PC-3 (cell line): ENCODE measurements at regions not wholly inside any gene's neighbourhood (a gene's known extent, or its start where the extent isn't known, plus 50 kb on each side); places are given as distances from the start of the nearest gene placed in this dataset.
A peak's percentile ranks its signal among the peaks of the same experiment; 100 is the strongest.

ENCODE experiments used
- ATAC-seq: fragments of 200-7000 bp; cut with Tn5 transposase; 2 replicates; pipeline ENCODE4 v1.9.1; 2020; ENCODE audit warnings: mild to moderate bottlenecking, moderate library complexity
- BruUV-seq: library from RNA; stranded (reverse); fragments of 400-500 nt; replicated peaks from 2 replicates; lab custom pipeline; 2021; lab: Mats Ljungman, UMichigan
- CTCF ChIA-PET: fragments of 300-600 bp; sonication (Branson Sonifier 250); formaldehyde crosslinking; loops from one replicate; lab custom pipeline; 2022; ENCODE audit warnings: antibody characterized with exemption; lab: Charles Lee
- POLR2A ChIA-PET: fragments of 300-600 bp; sonication (Branson Sonifier 250); formaldehyde crosslinking; loops from one replicate; lab custom pipeline; 2022; ENCODE audit warnings: antibody characterized with exemption; ENCODE audit not compliant: unreplicated experiment; lab: Charles Lee
- DNase-seq: peaks from one replicate; pipeline ENCODE4 v3.0.0-alpha.2; 2015
- H2AFZ ChIP-seq: fragments of 300-600 bp; sonication (generic); 2 replicates; pipeline ENCODE4 v1.6.0; 2016; ENCODE audit warnings: antibody characterized with exemption, low read length
- H3F3A ChIP-seq: fragments of 300-600 bp; sonication (generic); one replicate; pipeline ENCODE4 v1.6.0; 2017; ENCODE audit warnings: antibody characterized with exemption, low read length, control low read depth, mild to moderate bottlenecking; ENCODE audit not compliant: unreplicated experiment
- H3K27ac ChIP-seq: fragments of 300-600 bp; sonication (generic); 2 replicates; pipeline ENCODE4 v1.5.1; 2016; ENCODE audit warnings: mild to moderate bottlenecking, low read length
- H3K27me3 ChIP-seq: fragments of 300-600 bp; sonication (generic); 2 replicates; pipeline ENCODE4 v1.6.1; 2016; ENCODE audit warnings: low read length, mixed read lengths
- H3K36me3 ChIP-seq: fragments of 300-600 bp; sonication (generic); 2 replicates; pipeline ENCODE4 v1.6.1; 2016; ENCODE audit warnings: low read depth, mixed run types, low read length, mixed read lengths
- H3K4me1 ChIP-seq: fragments of 300-600 bp; sonication (generic); 2 replicates; pipeline ENCODE4 v1.5.1; 2016; ENCODE audit warnings: low read length; ENCODE audit not compliant: insufficient read depth
- H3K4me2 ChIP-seq: fragments of 300-600 bp; sonication (generic); 2 replicates; pipeline ENCODE4 v1.6.0; 2016; ENCODE audit warnings: low read length
- H3K4me3 ChIP-seq: fragments of 300-600 bp; sonication (generic); 2 replicates; pipeline ENCODE4 v1.5.1; 2016; ENCODE audit warnings: mild to moderate bottlenecking, low read length, mixed read lengths
- H3K79me2 ChIP-seq: fragments of 300-600 bp; sonication (generic); 2 replicates; pipeline ENCODE4 v1.6.1; 2017; ENCODE audit warnings: low read length, mixed read lengths
- H3K9ac ChIP-seq: fragments of 300-600 bp; sonication (generic); 2 replicates; pipeline ENCODE4 v1.6.0; 2016; ENCODE audit warnings: mild to moderate bottlenecking, low read length
- H3K9me2 ChIP-seq: fragments of 300-600 bp; sonication (generic); replicated peaks from 2 replicates; pipeline ENCODE4 v1.6.1; 2016; ENCODE audit warnings: mixed run types, low read length, mixed read lengths
- H3K9me3 ChIP-seq: fragments of 300-600 bp; sonication (generic); 2 replicates; pipeline ENCODE4 v1.6.1; 2016; ENCODE audit warnings: low read length, mixed read lengths
- H4K20me1 ChIP-seq: fragments of 300-600 bp; sonication (generic); 2 replicates; pipeline ENCODE4 v1.6.1; 2016; ENCODE audit warnings: low read length, mixed read lengths
- CTCF ChIP-seq: fragments of 300-600 bp; sonication (generic); conservative IDR thresholded peaks from 2 replicates; pipeline ENCODE4 v1.5.1; 2017; ENCODE audit warnings: antibody characterized with exemption, low read depth, mild to moderate bottlenecking, low read length
- EZH2 ChIP-seq: fragments of 300-600 bp; sonication (generic); IDR thresholded peaks from one replicate; pipeline ENCODE4 v1.6.1; 2017; ENCODE audit warnings: antibody characterized with exemption, mild to moderate bottlenecking, low read length; ENCODE audit not compliant: unreplicated experiment
- EZH2phosphoT487 ChIP-seq: fragments of 300-600 bp; sonication (generic); IDR thresholded peaks from 2 replicates; pipeline ENCODE4 v1.6.1; 2018; ENCODE audit warnings: mild to moderate bottlenecking, antibody characterized with exemption, low read length, borderline replicate concordance
- intact Hi-C: fragments of 100-400 bp; cut with micrococcal nuclease; formaldehyde crosslinking; loops from 2 replicates; pipeline ENCODE4 v1.9.0; 2023

- intact Hi-C loops: loop anchor here (1.0 to 5.0 kb wide), 2 partner anchors 39 to 94 kb away; no protein-coding TSS in a partner anchor
- DNase-seq: peak; percentile 65
- H3K27me3 ChIP-seq: no peaks in the 10 kb centered on the region
- no peaks in the 10 kb centered on the region for H3K79me2 ChIP-seq
- TF ChIP-seq EZH2phosphoT487: no peak
- TF ChIP-seq CTCF: no peak
- TF ChIP-seq EZH2: no peak
- H3K4me1 ChIP-seq: peaks cover 27% of the 10 kb centered on the region
- peak; percentile 67 for ATAC-seq
- H3K4me2 ChIP-seq: peak overlapping the region; percentile 66
- no peaks in the 10 kb centered on the region for H3K9me3 ChIP-seq
- ChIA-PET CTCF (no interaction called here), POLR2A (interaction anchor here (0.6 kb wide), 1 partner anchor 301 kb away, joined by 3 read pairs; no protein-coding TSS in a partner anchor)
- H3K9me2 ChIP-seq: no peaks in the 10 kb centered on the region
- H3K9ac ChIP-seq: peak overlapping the region; percentile 59
- H4K20me1 ChIP-seq: no peaks in the 10 kb centered on the region
- H2AFZ ChIP-seq: peak overlapping the region; percentile 49
- H3K36me3 ChIP-seq: no peaks in the 10 kb centered on the region
- no peaks in the 10 kb centered on the region for H3F3A ChIP-seq
- BruUV-seq: TSS peak; percentile 73
- no peak overlapping the region for H3K4me3 ChIP-seq
- H3K27ac ChIP-seq: peak overlapping the region; percentile 88
Observed at GRCh38 chr1:121586369-121587229, 401.8 kb downstream of the SRGAP2C start.

GRCh38 chr1:121587230-121587569, 402.4 kb downstream of the SRGAP2C start:
- H2AFZ ChIP-seq: peak overlapping the region; percentile 49

More at GRCh38 chr1:121587230-121587569, 402.4 kb downstream of the SRGAP2C start:
- Histone ChIP-seq H3K4me1 (peaks cover 27% of the 10 kb centered on the region), H3K79me2 (no peaks in the 10 kb centered on the region), H3K9me2 (no peaks in the 10 kb centered on the region), H3K36me3 (no peaks in the 10 kb centered on the region), H3K27me3 (no peaks in the 10 kb centered on the region), H3F3A (no peaks in the 10 kb centered on the region), H4K20me1 (no peaks in the 10 kb centered on the region), H3K9me3 (no peaks in the 10 kb centered on the region), H3K9ac (peak overlapping the region; percentile 59), H3K4me3 (no peak overlapping the region), H3K4me2 (peak overlapping the region; percentile 66), H3K27ac (peak overlapping the region; percentile 88)
- BruUV-seq: no TSS peak
- no peak for TF ChIP-seq CTCF
- intact Hi-C loops: loop anchor here (1.0 to 5.0 kb wide), 2 partner anchors 40 to 95 kb away; no protein-coding TSS in a partner anchor
- ATAC-seq (peak; percentile 33), DNase-seq (no peak)
- ChIA-PET POLR2A (interaction anchor here (0.6 kb wide), 1 partner anchor 302 kb away, joined by 3 read pairs; no protein-coding TSS in a partner anchor), CTCF (no interaction called here)
